HG02943 (cell line): ENCODE measurements at regions not wholly inside any gene's neighbourhood (a gene's known extent, or its start where the extent isn't known, plus 50 kb on each side); places are given as distances from the start of the nearest gene placed in this dataset.
"Not testable (repeated sequence)": the region's sequence is repeated elsewhere in the genome, so short reads cannot be mapped to it uniquely, and the experiment has no call there.

Experiments
- ATAC-seq: cut with Tn5 transposase; IDR thresholded peaks from one replicate; pipeline ENCODE4 v1.9.1; 2021; ENCODE audit warnings: mild to moderate bottlenecking, low read depth, moderate library complexity; ENCODE audit not compliant: unreplicated experiment

DNA sequence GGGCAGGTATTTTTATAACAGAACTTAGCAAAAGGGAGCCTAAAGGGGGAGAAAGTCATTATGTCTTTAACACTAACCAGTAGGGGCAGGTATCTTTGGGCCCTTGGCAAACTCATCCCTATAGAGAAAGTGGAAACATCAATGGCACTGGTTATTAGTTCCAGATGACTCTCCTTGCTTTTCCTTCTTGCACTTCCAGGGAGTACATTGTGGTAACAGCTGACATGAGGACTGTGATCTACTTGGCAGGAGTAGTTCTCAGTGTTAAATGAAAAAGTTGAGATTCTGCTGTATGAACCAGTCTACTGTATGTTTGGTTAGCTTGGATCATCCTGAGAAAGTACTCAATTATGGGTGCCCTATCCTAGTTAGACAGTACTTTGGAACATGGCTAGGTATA is 93.6 kb downstream of the ATXN3L start:
- no peak for ATAC-seq

DNA sequence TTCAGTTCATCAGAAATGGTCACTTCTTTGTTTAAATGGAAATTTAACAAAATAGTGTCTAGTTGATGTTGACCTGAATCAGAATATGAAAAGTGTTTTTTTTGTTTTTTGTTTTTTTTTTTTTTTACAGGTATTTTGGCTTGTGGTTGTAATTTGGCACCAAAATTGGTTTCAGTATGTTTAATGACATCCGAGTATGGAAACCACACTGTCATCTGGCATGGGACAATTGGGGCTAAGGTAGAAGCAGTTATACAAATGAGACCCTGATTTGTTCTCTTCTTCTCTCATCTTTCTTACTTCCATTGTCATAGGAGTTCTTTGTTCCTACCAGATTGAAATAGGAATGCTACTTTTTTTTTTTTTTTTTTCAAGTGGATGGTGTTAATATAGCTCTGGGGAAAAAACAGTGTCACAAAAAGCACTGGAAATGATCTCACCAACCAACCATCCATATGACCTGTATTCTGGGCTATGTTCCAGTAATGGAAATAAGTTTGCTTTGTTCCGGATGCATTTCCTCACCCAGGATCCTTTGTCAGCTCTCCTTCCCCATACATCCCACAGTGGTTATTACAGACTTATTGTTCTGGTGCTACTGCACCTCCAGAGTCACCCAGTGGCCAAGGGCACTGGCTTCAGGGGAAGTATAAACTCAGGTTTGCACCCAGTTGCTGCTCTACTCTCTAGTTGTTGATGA is 95.8 kb downstream of the ATXN3L start:
- no peak for ATAC-seq

DNA sequence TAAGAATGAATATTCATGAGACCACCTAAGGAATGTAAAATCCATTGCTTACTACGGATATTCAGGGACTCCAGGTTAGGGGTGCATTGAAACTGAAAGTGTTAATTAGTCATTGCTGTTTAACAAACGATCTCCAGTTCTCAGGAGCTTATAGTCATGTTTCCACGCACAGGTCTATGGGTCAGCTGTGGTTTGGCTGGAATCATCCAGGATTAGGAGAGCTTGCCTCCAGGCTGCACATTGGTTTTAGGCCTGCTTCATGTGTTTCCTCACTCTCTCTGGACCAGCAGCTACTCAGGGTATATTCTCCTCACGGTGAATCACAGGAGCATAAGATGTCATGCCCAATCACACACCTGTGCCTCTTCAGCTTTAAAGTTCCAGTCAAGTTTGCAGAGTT is 98.9 kb downstream of the ATXN3L start:
- no peak for ATAC-seq

DNA sequence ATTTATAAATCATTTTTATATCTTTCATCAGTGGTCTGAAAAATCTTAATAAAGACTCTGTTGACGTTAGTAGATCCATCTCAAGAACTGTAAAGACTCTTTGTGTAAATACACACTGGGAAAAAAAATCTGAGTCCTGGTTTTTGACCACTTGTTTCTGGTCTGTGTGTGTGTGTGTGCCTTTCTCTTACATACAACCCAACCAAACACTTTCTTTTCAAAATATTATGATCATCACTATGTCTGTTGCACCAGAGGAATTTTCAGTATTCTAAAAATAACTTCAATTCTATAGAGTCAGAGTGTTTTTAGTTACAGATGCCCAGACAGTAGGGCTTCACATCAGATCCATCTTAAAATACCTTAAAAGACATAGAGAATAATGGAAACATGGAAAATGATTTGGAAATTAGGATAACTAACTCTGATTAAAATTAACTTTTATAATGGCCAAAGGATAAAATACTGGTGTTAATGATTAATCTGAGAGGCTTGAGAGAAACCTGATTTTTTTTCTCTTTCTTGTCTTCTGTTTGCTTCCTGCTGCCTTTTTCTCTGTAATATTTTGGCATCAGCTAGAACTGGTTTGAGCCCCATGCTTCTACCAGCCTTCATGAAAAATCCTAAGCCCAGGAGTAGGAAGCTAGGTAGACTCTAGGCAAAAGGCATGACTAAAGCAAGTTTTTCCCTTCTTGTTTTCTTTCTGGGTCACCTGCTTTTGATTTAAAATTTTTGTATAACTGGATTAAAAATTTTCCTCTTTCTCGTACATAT is 99.7 kb downstream of the ATXN3L start:
- no peak for ATAC-seq

DNA sequence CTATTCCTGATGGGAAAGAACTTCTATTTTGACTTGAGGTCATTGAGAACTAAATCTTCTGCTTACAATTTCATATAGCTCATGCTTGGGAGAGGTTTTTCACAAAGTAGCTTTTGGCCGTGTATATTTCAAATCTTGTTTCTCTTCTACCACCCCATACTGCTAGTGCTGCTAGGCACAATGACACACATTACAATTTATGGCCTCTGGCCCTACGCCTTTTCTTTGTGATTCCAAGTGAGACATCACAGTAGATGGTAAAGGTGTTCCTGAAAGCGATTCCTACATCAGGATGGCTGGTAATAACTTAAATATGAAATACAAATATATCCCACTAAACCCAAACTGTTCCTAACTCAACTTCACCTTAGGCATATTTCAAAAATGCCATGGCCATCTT is 101.1 kb downstream of the ATXN3L start:
- no peak for ATAC-seq

DNA sequence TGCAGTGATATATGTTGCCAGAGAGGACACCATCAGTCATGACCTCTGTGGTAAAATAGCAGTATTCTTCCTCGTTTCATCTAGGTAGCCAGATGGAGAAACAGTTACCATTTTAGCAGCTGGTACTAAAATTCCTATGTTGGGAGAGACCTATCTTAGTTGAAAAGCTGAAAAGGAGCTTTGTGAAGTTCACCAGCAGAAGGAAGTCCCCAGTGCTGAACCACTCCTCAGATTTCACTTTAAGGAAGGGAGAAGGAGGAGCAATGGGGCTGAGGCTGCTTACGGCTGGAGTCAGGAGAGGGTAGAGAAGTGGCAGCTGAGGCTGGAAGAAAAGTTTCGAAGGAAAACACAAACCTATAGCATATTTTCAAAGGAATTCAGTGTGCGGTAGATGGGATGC is 103.7 kb downstream of the ATXN3L start:
- ATAC-seq, result no peak

DNA sequence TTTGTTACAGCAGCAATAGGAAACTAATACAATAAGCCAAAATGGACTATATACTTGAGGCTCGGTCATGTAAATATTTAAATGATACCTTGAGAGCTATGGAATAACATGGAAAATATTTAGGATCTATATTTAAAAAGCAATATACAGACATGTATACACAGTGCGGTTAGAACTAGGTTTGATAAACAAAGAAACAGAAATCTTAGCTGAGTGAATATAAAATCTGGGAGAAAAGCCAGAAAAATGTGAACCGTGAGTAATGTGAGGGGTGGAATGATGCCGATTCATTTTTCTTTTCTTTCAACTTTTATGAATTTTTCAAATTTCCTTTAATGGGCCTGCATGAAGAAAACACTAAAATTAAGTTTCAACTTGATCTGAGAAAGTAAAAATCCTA is 104.1 kb downstream of the ATXN3L start:
- no peak for ATAC-seq

DNA sequence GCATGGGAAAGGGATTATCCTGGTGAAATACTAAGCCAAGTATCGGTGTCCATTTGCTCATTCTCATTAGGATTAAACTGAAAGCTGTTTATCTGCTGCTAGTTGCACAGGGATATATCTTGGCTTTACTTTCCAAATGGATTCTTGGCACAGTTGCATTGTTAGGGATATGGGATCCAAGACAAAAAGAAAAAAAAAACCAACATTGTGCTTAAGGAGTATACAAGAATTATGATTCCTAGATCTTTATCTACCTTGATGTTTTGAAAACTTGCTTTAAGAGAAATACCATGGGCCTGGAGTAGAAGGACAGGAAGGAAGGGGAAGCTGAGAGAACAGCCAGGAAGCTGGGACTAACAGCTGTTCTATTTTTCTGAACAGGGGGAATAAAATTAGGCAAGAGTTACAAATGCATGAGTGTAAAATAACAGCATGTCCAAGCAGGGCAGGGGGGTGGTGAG is 107.6 kb downstream of the ATXN3L start:
- ATAC-seq, result no peak

DNA sequence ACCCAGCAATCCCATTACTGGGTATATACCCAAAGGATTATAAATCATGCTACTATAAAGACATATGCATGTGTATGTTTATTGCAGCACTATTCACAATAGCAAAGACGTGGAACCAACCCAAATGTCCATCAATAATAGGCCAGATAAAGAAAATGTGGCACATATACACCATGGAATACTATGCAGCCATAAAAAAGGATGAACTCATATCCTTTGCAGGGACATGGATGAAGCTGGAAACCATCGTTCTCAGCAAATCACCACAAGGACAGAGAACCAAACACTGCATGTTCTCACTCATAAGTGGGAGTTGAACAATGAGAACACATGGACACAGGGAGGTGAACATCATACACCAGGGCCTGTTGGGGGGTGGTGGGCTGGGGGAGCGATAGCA is 109.7 kb downstream of the ATXN3L start:
- ATAC-seq, result not testable (repeated sequence)

DNA sequence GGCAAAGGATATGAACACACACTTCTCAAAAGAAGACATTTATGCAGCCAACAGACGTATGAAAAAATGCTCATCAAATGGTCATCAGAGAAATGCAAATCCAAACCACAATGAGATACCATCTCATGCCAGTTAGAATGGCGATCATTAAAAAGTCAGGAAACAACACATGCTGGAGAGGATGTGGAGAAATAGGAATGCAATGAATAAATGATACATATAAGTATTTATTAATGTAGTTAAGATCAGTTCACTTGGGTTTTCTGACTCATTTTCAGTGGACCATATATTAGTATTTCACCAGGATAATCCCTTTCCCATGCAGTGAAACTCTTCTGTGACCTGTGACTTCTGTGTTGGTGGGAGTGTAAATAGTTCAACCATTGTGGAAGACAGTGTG is 110.1 kb downstream of the ATXN3L start:
- not testable (repeated sequence) for ATAC-seq

DNA sequence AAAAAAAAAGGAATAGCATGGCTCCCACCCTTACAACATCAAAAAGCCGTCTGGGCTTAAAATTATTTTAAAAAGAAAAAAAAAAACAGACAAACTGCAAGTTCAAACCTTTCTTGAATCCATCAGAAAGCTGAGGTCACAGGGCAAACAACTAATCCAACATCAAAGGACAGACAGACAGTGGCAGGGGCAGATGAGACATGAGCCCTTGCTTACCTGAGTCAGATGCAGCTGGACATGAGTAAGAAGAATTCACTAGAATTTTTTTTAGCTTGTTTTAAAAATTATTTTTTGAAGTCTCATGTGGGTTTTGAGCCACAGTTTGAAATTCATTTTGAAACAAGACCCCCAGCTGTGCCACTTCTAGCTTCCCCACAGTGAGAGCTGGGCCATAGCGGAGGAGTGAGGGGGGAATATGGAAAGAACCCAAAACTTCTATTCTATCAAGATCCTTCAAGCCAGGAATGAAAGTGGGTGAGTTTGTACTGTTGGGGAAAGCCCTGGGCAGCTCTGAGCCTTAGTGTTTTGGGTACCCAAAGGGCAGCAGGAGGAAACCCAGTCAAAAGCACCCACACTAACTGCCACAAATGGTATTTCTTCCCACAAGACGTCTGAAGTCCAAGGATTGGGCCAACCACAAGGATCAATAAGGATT is 111.4 kb downstream of the ATXN3L start:
- no peak for ATAC-seq

DNA sequence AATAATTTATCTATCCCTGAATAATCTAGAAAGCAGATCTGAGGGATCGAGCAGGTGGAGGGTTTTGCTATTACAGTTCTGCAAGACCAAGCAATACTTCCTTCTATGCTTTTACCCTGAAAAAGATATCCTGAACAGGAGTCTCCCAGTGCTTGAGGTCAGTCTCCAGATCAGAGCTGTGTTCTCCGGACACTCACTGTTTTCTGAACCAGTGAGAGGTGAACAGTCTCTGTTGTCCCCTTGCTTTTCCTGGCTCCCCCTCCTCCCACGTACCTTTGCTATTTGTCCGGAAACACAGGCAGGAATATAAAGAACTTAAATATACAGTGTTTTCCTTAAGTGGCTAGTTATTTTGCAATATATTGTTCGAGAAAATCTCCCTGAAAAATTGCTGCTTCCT is 116.6 kb downstream of the ATXN3L start:
- no peak for ATAC-seq

DNA sequence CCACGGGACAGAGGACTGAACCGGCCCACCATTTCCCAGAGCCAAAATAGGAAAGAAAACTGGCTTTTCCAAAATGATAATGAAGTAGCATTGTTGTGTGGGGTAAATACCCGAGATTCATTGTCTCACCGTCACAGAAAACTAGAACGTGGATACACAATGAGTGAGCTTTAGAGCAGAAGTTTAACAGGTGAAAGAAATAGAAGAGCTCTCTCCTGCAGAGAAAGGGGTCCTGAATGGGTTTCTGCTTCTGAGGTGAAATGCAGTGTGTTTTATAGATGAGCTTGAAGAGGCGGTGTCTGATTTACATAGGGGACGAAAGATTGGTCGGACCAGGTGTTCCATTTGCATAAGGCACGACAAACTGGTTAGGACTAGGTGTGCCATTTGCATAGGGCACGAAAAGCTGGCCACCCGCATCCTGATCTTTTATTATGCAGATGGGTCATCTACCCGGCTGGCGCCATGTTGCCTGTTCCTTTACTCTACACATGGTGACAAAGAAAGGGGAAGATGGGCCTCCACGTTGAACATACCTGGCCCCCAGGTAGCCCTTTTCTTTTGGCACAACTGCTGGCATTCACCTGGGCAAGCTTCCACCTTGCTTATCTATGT is 118.1 kb downstream of the ATXN3L start:
- no peak for ATAC-seq

DNA sequence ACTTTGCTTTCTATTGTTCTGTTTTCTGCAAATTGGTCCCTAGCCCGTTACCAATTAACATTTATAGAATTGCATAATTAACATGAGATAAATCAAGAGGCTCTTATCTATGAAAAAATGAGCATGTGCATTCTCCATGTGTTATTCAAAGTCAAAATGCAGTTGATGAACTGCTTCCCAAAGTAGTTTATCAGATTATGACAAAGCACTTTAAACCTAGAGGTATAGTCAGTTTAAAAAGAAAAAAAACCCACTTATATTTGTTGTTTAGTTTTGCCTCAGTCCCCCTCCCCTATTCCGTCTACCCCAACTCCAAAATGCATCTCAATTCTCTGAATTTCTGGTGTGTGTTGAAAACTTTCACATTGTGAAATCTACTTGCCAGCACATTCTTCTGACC is 119.5 kb downstream of the ATXN3L start:
- ATAC-seq, result no peak

DNA sequence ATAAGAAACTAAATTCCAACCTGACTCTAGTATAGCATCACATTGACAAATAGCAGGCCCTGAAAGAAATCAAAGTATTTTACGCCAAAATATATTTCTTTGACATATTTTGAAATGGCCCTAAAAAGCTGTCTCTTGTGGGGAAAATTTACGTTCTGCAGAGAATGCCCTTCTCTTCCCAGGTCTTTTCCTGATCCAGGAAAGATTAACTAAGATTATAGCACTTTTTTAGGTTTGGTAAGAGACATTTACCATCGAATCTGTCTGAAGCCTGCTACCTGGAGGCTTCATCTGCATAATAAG is 121.1 kb downstream of the ATXN3L start:
- no peak for ATAC-seq

DNA sequence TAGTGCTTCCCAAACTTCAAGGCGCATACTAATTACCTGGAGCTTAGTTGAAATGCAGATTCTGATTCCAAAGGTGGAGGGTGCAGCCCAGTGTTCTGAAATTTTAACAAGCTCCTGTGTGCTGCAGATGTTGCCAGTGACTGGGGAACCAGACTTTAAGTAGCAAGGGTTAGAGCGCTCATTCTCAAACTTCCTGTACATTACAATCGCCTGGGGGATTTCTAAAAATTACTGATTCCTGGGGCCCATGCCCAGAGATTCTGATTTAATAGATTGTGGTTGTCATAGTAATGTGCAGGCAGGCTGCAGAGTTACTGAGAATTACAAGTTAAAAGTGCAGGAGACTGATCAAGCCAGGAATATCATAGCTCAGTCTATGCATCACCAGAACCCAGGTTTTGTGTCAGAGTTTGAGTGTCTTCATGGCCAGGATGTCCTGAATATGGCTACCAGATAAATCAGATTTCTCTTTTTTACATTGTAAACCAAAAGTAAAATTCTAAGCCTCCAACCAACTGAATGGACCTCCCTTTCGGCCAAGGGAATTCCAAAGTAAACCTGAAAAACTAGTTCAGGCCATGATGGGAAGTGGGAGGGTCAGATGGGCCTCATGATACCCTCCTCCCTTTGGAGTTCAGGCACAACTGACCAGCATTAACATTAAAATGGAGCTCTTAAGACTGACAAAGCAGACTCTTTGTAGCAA is 121.6 kb downstream of the ATXN3L start:
- no peak for ATAC-seq

DNA sequence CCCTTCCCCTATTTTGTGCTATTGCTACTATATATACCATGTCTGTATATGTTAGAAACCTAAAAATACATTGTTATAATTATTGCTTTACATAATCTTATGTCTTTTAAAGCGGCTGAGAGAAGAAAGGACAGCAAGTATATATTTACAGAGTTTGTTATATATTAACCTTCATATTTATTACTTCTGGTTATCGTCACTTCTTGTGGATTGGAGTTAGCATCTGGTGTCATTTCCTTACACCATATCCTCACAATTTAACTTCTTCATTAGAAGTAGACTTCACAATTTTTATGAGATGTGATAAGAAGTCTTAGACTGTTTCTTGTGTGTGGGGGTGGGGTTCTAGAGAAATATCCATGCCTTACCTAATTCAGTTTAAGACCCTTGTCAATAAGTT is 123.1 kb downstream of the ATXN3L start:
- ATAC-seq, result no peak

DNA sequence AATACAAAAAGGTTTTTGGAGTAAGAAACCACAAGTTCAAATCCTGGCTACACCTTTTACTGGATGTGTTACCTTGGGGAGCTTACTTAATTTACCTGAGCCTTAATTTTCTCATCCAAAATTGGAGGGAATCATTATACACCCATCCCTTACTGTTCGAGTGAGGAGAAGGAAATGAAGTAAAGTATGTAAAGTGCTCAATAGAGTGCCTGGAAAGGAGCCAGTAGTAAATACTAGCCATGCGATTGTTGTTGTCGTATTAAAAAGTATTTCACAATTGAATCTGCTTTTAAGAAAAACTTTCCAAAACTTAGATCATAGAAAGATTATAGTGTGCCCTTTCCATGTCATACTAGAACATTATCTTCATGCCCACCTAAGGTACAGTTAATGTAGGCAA is 124.5 kb downstream of the ATXN3L start:
- ATAC-seq, result no peak

DNA sequence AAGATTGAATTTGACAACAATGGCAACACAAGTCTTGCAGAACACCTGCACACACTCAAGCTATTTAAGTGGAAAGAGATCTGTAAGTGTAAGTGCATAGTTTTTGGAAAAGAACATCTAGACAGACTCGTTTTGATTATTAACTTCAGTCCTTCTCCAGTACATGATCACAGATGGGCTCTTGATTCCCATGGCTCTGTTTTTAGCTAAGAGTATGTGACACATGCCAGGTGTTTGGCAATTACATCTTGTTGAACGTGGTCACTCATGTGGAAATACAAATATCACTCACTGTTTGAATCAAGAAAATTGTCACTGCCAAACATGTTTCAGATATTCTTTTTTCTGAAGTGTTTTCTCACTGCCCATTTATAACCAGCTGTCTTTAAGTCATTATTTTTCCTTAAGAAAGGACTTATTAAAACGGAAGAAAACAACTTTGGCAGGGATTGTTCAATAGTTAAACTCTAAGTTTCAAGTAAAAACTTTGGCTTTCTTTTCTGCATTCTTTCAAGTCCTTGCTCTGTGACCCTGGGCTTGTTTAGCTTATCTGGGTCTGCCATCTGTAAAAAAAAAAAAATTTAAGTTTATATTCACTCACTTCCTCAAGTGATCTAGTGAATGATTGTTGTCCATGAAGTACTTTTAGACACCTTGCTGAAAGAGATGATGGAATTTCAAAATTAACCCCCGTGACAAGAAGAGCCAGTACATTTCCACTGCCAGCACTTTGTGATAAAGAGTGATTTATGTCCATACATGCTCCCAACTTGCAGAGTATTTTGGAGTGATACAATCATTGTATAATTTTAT is 125.4 kb downstream of the ATXN3L start:
- ATAC-seq, result no peak

DNA sequence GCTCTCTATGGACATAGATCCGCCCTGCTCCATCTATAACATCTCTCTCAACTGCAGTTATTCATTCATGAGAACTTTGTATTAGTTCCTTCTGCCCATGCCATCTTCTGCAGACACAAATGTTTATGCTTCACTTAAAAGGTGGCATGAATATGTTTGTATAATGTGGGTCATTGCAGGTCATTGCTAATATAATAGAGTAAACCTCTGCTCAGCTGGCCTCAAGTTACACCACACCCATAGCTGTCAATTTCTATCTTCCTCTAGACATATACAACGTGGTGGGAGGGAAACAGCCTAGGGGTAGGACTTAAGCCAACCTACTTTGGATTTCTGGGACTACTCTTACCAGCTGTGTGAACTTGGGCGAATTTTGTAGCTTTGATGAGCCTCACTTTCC is 129.8 kb downstream of the ATXN3L start:
- ATAC-seq, result no peak
